Activated CD4-positive, alpha-beta T cell treated with anti-CD3 and anti-CD28 coated beads for 36 hours (primary cell): ENCODE measurements at regions not wholly inside any gene's neighbourhood (a gene's known extent, or its start where the extent isn't known, plus 50 kb on each side); places are given as distances from the start of the nearest gene placed in this dataset.
A peak's percentile ranks its signal among the peaks of the same experiment; 100 is the strongest.
"Not testable (repeated sequence)": the region's sequence is repeated elsewhere in the genome, so short reads cannot be mapped to it uniquely, and the experiment has no call there.

ENCODE experiments used
- ATAC-seq: fragments of 200-7000 bp; cut with Tn5 transposase; one replicate; pipeline ENCODE4 v1.10.0; 2021; ENCODE audit warnings: mild to moderate bottlenecking, moderate library complexity
- CTCF ChIA-PET: fragments of 350-600 bp; sonication (Branson Sonifier 250); formaldehyde crosslinking; loops from one replicate; lab custom pipeline; 2021; ENCODE audit warnings: antibody characterized with exemption; lab: Charles Lee
- POLR2A ChIA-PET: fragments of 350-600 bp; sonication (Branson Sonifier 250); formaldehyde crosslinking; loops from one replicate; lab custom pipeline; 2021; ENCODE audit warnings: antibody characterized with exemption, inconsistent platforms; lab: Charles Lee
- DNase-seq: peaks from one replicate; pipeline ENCODE4 v3.0.0-alpha.2; 2020
- H3K27ac Mint-ChIP-seq: one replicate; pipeline ENCODE4 v1.8.0; 2021; ENCODE audit warnings: mixed read lengths
- H3K27me3 Mint-ChIP-seq: one replicate; pipeline ENCODE4 v1.8.0; 2021; ENCODE audit warnings: mixed read lengths
- H3K36me3 Mint-ChIP-seq: one replicate; pipeline ENCODE4 v1.8.0; 2021; ENCODE audit warnings: low read depth, mixed read lengths
- H3K4me1 Mint-ChIP-seq: one replicate; pipeline ENCODE4 v1.8.0; 2021; ENCODE audit warnings: mixed read lengths
- H3K4me3 Mint-ChIP-seq: one replicate; pipeline ENCODE4 v1.8.0; 2021; ENCODE audit warnings: mild to moderate bottlenecking, moderate library complexity, mixed read lengths
- H3K9me3 Mint-ChIP-seq: one replicate; pipeline ENCODE4 v1.8.0; 2021; ENCODE audit warnings: low read depth, mixed read lengths
- intact Hi-C, 2 experiments: fragments of 100-400 bp; cut with DNase I in 1 of 2; cut with micrococcal nuclease in 1 of 2; formaldehyde crosslinking; loops; one replicate each; pipeline versions ENCODE4 v1.14.2 to v1.15.1; 2022 to 2024; cut with DNase I, micrococcal nuclease

DNA sequence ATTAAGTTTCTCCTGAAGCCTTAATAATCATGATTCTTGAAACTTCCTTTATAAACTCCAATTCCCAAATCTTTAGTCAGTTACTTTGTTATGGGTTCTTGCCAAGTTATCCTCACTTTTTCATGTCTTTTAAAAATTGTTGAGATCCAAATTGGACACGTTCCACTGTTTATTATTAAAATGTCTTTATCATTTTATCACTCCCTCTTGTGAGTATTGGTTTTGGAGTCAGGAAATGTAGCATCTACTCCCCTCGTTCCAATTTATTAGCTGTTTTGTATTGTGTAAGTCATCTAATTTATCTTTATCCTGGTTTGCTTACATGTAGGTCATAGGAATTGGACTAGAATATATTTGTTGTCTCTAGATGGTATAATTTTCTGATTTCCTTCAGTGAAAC is 213.1 kb upstream of the SLC39A10 start:
- Mint-ChIP-seq H3K4me3 (no peak overlapping the region), H3K9me3 (peaks cover 23% of the 10 kb centered on the region), H3K27ac (no peak overlapping the region), H3K27me3 (no peaks in the 10 kb centered on the region), H3K36me3 (peaks cover 6% of the 10 kb centered on the region), H3K4me1 (peaks cover 10% of the 10 kb centered on the region)
- no peak for DNase-seq
- no peak for ATAC-seq
- ChIA-PET CTCF (no interaction called here), POLR2A (interaction anchor here (0.7 kb wide), 1 partner anchor 28 kb away, joined by 4 read pairs; no protein-coding TSS in a partner anchor)
- intact Hi-C loops: no loop called here

DNA sequence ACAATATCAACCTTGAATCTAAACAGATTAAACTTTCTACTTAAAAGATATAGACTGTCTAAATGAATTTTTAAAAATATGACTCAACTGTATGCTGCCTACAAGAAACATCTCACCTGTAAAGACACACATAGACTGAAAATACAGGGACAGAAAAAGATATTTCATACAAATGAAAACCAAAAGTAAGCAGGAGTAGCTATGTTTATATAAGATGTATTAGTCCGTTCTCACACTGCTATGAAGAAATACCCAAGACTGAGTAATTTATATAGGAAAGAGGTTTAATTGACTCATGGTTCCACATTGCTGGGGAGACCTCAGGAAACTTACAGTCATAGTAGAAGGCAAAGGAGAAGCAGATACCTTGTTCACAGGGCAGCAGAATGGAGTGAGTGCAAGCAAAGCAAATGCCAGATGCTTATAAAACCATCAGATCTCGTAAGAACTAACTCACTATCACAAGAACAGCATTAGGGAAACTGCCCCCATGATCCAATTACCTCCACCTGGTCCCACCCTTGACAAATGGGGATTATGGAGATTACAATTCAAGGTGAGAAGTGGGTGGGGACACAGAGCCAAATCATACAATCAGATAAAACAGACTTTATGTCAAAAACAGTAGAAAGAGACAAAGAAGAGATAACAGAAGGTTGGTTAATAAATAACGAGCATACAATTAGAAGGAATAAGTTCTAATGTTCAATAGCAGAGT is 214.4 kb upstream of the SLC39A10 start:
- ATAC-seq (peak; percentile 88), DNase-seq (no peak)
- no peaks in the 10 kb centered on the region for H3K27me3 Mint-ChIP-seq
- H3K4me3 Mint-ChIP-seq: no peak overlapping the region
- ChIA-PET POLR2A (no interaction called here), CTCF (interaction anchor here (0.6 to 1.5 kb wide), 2 partner anchors 218 to 661 kb away, joined by 4 read pairs; no protein-coding TSS in a partner anchor)
- peaks cover 10% of the 10 kb centered on the region for H3K4me1 Mint-ChIP-seq
- intact Hi-C loops: loop anchor here in 1 of 2 experiments (1.0 kb wide), 1 partner anchor 92 kb away; no protein-coding TSS in a partner anchor
- peak overlapping the region; percentile 32 for H3K27ac Mint-ChIP-seq
- peaks cover 6% of the 10 kb centered on the region for H3K36me3 Mint-ChIP-seq
- H3K9me3 Mint-ChIP-seq: peaks cover 23% of the 10 kb centered on the region

DNA sequence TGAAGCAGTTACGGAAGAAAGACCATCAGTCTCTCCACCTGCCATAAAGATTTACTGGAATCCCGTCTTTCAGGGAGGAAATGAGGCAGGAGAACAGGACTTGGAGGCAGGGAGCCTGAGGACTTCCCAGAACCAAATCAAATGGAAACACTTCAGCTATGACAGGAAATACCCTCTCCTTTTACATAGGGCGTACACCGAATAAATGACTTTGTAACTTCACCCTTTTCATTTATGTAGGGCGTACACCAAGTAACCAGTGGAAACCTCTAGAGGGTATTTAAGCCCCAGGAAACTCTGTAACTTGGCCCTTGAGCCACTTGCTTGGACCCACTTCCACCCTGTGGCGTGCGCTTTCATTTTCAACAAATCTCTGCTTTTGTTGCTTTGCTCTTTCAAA is 218.3 kb upstream of the SLC39A10 start:
- Mint-ChIP-seq H3K4me1 (peaks cover 13% of the 10 kb centered on the region), H3K36me3 (peaks cover 6% of the 10 kb centered on the region), H3K27me3 (no peaks in the 10 kb centered on the region), H3K27ac (no peak overlapping the region), H3K4me3 (no peak overlapping the region), H3K9me3 (peaks cover 26% of the 10 kb centered on the region)
- DNase-seq (no peak), ATAC-seq (no peak)
- ChIA-PET CTCF (interaction anchor here (1.2 kb wide), 1 partner anchor 24 kb away, joined by 3 read pairs; no protein-coding TSS in a partner anchor), POLR2A (no interaction called here)
- intact Hi-C loops: no loop called here

DNA sequence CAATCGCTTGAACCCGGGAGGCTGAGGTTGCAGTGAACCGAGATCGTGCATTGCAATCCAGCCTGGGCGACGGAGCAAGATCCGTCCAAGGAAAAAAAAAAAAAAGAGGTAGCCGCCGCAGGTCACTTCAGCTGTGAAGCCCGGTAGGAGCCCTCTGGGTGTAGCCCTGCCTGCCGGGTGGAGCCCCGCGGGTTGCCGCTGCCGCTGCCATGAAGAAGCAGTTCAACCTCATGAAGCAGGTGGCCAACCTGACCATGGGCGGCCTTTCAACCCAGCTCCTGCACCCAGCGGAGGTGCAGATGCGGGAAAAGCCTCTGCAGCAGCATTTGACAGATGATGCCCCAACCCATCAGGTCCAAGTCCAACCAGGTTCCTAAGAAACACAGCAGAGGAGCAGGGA is 219.5 kb upstream of the SLC39A10 start:
- no peak for DNase-seq
- Mint-ChIP-seq H3K4me1 (peaks cover 8% of the 10 kb centered on the region), H3K27ac (no peak overlapping the region), H3K27me3 (no peaks in the 10 kb centered on the region), H3K4me3 (no peak overlapping the region), H3K9me3 (peaks cover 21% of the 10 kb centered on the region), H3K36me3 (peaks cover 6% of the 10 kb centered on the region)
- intact Hi-C loops: no loop called here
- ChIA-PET CTCF (no interaction called here), POLR2A (no interaction called here)
- ATAC-seq: no peak

DNA sequence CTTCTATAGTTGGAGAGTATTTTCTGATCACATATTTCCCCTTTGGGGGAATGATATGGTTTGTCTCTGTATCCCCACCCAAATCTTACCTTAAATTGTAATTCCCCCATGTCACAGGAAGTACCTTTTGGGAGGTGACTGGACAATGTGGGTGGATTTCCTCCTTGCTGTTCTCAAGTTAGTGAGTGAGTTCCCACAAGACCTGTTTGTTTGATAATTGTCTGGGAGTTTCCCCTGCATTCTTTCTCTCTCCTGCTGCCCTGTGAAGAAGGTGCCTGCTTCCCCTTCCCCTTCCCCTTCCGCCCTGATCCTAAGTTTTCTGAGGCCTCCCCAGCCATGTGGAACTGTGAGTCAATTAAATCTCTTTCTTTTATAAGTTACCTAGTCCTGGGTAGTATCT is 222.7 kb upstream of the SLC39A10 start:
- POLR2A ChIA-PET: no interaction called here
- Mint-ChIP-seq H3K4me3 (no peak overlapping the region), H3K9me3 (peaks cover 4% of the 10 kb centered on the region), H3K27ac (peak overlapping the region; percentile 31), H3K36me3 (no peaks in the 10 kb centered on the region), H3K27me3 (no peaks in the 10 kb centered on the region), H3K4me1 (peaks cover 8% of the 10 kb centered on the region)
- ATAC-seq (no peak), DNase-seq (no peak)
- CTCF ChIA-PET: no interaction called here
- intact Hi-C loops: no loop called here

DNA sequence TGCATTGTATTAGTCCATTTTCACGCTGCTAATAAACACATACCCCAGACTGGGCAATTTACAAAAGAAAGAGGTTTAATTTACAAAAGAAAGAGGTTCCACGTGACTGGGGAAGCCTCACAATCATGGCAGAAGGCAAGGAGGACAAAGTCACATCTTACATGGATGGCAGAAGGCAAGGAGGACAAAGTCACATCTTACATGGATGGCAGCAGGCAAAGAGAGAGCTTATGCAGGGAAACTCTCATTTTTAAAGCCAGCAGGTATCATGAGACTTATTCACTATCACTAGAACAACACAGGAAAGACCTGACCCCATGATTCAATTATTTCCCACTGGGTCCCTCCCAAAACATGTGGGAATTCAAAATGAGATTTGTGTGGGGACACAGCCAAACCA is 223.3 kb upstream of the SLC39A10 start:
- POLR2A ChIA-PET, H3K4me1 Mint-ChIP-seq, CTCF ChIA-PET: not testable (repeated sequence)

DNA sequence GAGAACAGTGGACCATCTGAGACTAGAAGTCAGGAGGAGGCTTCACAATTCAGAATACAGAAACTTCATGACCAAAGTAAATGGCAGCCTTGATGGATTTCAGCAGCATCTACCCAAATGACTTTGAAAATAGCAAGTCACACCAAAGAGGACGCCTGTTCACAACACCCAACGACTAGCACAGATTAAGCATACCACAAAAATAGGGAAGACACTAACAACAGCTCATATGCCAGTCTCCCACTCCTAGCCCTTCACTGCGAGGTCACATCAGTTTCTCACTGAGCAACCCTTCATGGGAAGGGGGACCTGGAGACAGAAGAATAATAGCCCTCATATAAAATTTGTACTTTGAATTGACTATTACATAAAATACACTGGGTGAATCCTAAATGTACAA is 228.4 kb upstream of the SLC39A10 start:
- DNase-seq (no peak), ATAC-seq (no peak)
- H3K4me1 Mint-ChIP-seq: peaks cover 5% of the 10 kb centered on the region
- no peak overlapping the region for H3K27ac Mint-ChIP-seq
- no peaks in the 10 kb centered on the region for H3K27me3 Mint-ChIP-seq
- no peaks in the 10 kb centered on the region for H3K9me3 Mint-ChIP-seq
- no peaks in the 10 kb centered on the region for H3K36me3 Mint-ChIP-seq
- intact Hi-C loops: no loop called here
- H3K4me3 Mint-ChIP-seq: no peak overlapping the region
- ChIA-PET POLR2A (no interaction called here), CTCF (no interaction called here)

More for the DNA sequence above, 223.3 kb upstream of the SLC39A10 start:
- H3K4me3 Mint-ChIP-seq, H3K36me3 Mint-ChIP-seq, DNase-seq, ATAC-seq, H3K9me3 Mint-ChIP-seq, H3K27me3 Mint-ChIP-seq, intact Hi-C loops, H3K27ac Mint-ChIP-seq: not testable (repeated sequence)

DNA sequence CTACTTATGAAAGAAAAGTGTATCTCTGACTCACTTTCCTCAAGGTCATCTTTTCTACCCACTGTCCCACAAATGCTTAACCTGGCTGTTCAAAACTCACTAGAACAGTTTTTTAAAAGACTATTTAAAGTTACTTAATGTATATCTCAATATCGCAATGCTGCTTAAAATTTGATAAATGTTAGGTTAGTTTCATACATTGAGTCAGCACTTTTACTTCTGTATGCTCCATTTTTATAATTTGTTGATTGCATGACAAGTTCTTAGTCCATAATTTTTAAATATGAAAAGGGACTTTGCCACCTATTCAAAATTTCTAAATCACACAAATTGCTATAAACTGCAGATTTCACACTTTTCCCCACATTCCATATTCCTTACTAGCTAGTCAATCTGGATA is 231.7 kb upstream of the SLC39A10 start:
- H3K27me3 Mint-ChIP-seq: no peaks in the 10 kb centered on the region
- POLR2A ChIA-PET: no interaction called here

DNA sequence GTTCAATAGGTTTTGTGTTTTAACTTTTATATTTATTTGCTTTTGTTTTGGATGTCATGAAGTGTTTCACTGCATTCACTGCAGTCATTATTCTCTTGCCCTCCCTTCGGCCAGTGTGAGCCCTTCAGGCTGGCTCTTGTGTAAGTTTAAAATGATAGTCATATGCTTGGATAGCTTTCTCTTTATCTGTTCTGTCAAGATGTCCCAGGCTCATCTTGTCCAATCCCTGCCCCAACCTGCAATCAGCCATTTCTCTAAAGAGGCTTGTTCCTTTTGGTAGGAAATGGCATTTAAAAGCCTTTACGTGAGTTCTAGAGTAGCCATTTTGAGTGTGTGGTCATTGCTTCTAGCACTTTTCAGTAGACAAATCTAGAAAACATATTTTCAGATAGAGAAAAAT is 238.0 kb upstream of the SLC39A10 start:
- no peaks in the 10 kb centered on the region for H3K4me1 Mint-ChIP-seq
- no peaks in the 10 kb centered on the region for H3K27me3 Mint-ChIP-seq
- intact Hi-C loops: no loop called here
- no peaks in the 10 kb centered on the region for H3K36me3 Mint-ChIP-seq
- ATAC-seq (no peak), DNase-seq (no peak)
- no peak overlapping the region for H3K27ac Mint-ChIP-seq
- no peak overlapping the region for H3K4me3 Mint-ChIP-seq
- CTCF ChIA-PET: no interaction called here
- H3K9me3 Mint-ChIP-seq: no peaks in the 10 kb centered on the region
- POLR2A ChIA-PET: no interaction called here

More for the DNA sequence above, 231.7 kb upstream of the SLC39A10 start:
- ATAC-seq: no peak
- H3K4me3 Mint-ChIP-seq: no peak overlapping the region
- no peak for DNase-seq
- H3K36me3 Mint-ChIP-seq: no peaks in the 10 kb centered on the region
- CTCF ChIA-PET: interaction anchor here (0.7 kb wide), 1 partner anchor 74 kb away, joined by 3 read pairs; no protein-coding TSS in a partner anchor
- no peaks in the 10 kb centered on the region for H3K4me1 Mint-ChIP-seq
- no peaks in the 10 kb centered on the region for H3K9me3 Mint-ChIP-seq
- intact Hi-C loops: no loop called here
- no peak overlapping the region for H3K27ac Mint-ChIP-seq

DNA sequence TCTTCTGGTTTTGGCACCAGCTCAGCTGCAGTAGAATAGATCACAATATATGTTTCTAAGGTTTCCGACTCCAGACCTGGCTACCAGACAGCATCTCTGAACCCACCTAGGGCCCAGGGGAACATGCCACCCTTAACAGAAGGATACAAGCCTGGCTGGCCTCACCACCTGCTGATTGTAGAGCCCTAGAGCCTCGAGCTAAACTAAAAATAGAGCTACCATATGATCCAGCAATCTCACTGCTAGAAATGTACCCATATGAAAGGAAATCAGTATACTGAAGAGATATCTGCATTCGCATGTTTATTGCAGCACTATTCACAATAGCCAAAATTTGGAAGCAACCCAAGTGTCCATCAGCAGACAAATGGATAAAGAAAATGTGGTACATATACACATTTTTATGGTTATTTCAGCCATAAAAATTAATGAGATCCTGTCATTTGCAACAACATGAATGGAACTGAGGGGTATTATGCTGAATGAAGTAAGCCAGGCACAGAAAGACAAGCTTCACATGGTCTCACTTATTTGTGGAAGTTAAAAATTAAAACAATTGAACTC is 242.4 kb upstream of the SLC39A10 start:
- H3K27me3 Mint-ChIP-seq: no peaks in the 10 kb centered on the region
- ChIA-PET POLR2A (interaction anchor here (0.6 kb wide), 1 partner anchor 48 kb away, joined by 5 read pairs; no protein-coding TSS in a partner anchor), CTCF (no interaction called here)
- no peak for DNase-seq
- H3K36me3 Mint-ChIP-seq: no peaks in the 10 kb centered on the region
- intact Hi-C loops: no loop called here
- H3K4me1 Mint-ChIP-seq: peaks cover 5% of the 10 kb centered on the region
- ATAC-seq: no peak
- no peaks in the 10 kb centered on the region for H3K9me3 Mint-ChIP-seq
- no peak overlapping the region for H3K4me3 Mint-ChIP-seq
- no peak overlapping the region for H3K27ac Mint-ChIP-seq

DNA sequence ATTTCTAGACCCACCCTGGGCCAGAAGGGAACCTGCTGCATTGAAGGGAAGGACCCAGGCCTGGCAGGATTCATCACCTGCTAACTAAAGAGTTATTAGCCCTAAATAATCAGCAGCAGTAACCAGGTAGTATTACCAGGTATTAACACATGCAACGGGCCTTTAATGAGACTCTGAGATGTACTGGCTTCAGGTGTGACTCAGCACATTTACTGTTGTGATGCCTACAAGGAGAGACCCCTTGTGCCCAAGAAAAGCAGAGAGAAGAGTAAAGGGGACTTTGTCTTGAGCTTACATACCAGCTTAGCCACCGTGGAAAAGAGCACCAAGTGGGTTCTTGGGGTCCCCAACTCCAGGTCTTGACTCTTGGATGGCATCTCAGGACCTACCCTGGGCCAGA is 243.1 kb upstream of the SLC39A10 start:
- ChIA-PET CTCF (no interaction called here), POLR2A (no interaction called here)
- H3K4me3 Mint-ChIP-seq: no peak overlapping the region
- H3K27ac Mint-ChIP-seq: no peak overlapping the region
- H3K36me3 Mint-ChIP-seq: no peaks in the 10 kb centered on the region
- no peaks in the 10 kb centered on the region for H3K9me3 Mint-ChIP-seq
- intact Hi-C loops: no loop called here
- DNase-seq (no peak), ATAC-seq (no peak)
- H3K27me3 Mint-ChIP-seq: no peaks in the 10 kb centered on the region
- H3K4me1 Mint-ChIP-seq: peaks cover 5% of the 10 kb centered on the region

DNA sequence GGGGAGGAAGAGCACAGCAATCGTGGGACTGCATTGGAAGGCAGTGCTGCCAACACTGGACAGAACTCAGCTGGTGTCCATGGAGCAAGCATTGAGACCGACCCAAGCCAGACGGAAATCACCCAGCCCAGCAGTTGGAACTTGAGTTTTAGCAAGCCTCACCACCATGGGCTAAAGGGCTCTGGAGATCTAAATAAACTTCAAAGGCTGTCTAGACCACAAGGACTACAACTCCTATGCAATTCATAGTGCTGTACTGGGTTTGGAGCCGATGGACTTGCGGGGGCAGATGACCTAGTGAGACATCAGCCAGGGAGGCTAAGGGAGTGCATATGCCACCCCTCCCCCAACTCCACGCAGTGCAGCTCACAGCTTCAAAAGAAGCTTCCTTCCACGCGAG is 243.6 kb upstream of the SLC39A10 start:
- Mint-ChIP-seq H3K4me3 (no peak overlapping the region), H3K27ac (no peak overlapping the region), H3K9me3 (no peaks in the 10 kb centered on the region), H3K27me3 (no peaks in the 10 kb centered on the region), H3K4me1 (peaks cover 5% of the 10 kb centered on the region), H3K36me3 (no peaks in the 10 kb centered on the region)
- DNase-seq (no peak), ATAC-seq (no peak)
- CTCF ChIA-PET: interaction anchor here (0.9 kb wide), 1 partner anchor 81 kb away, joined by 3 read pairs; no protein-coding TSS in a partner anchor
- intact Hi-C loops: no loop called here
- POLR2A ChIA-PET: no interaction called here
